ENCODE measurements at regions not wholly inside any gene's neighbourhood (a gene's known extent, or its start where the extent isn't known, plus 50 kb on each side); places are given as distances from the start of the nearest gene placed in this dataset.

- H3K4me3 ChIP-seq (ENCODE audit: low read depth, low read length) = no peak overlapping the region
- no peak for TF ChIP-seq CTCF (IDR thresholded peaks at IDR 0.05; ENCODE audit: borderline replicate concordance, insufficient read depth, low read depth, low read length)
Measured at GRCh38 chr21:31409831-31410487, 65.9 kb upstream of the TIAM1 start.

- H3K4me3 ChIP-seq (ENCODE audit: low read depth, low read length) = no peak overlapping the region
- TF ChIP-seq CTCF (IDR thresholded peaks at IDR 0.05; ENCODE audit: borderline replicate concordance, insufficient read depth, low read depth, low read length) = no peak
Measured at GRCh38 chr21:31408301-31409088, 64.4 kb upstream of the TIAM1 start.

- TF ChIP-seq CTCF (IDR thresholded peaks at IDR 0.05; ENCODE audit: borderline replicate concordance, insufficient read depth, low read depth, low read length) = no peak
- no peak overlapping the region for H3K4me3 ChIP-seq (ENCODE audit: low read depth, low read length)
Measured at GRCh38 chr21:31406510-31406909, 62.4 kb upstream of the TIAM1 start.

- H3K4me3 ChIP-seq (ENCODE audit: low read depth, low read length) = no peak overlapping the region
- TF ChIP-seq CTCF (IDR thresholded peaks at IDR 0.05; ENCODE audit: borderline replicate concordance, insufficient read depth, low read depth, low read length) = no peak
Measured at GRCh38 chr21:31405604-31406003, 61.5 kb upstream of the TIAM1 start.

GRCh38 chr21:31403596-31404333, 59.7 kb upstream of the TIAM1 start:
- no peak for TF ChIP-seq CTCF (IDR thresholded peaks at IDR 0.05; ENCODE audit: borderline replicate concordance, insufficient read depth, low read depth, low read length)
- no peak overlapping the region for H3K4me3 ChIP-seq (ENCODE audit: low read depth, low read length)

- H3K4me3 ChIP-seq (ENCODE audit: low read depth, low read length) = no peak overlapping the region
- no peak for TF ChIP-seq CTCF (IDR thresholded peaks at IDR 0.05; ENCODE audit: borderline replicate concordance, insufficient read depth, low read depth, low read length)
Measured at GRCh38 chr21:31399591-31399990, 55.5 kb upstream of the TIAM1 start.

All from GM12875 (cell line).